CD8-positive, alpha-beta memory T cell (primary cell): ENCODE measurements at regions not wholly inside any gene's neighbourhood (a gene's known extent, or its start where the extent isn't known, plus 50 kb on each side); places are given as distances from the start of the nearest gene placed in this dataset.
"Not testable (repeated sequence)": the region's sequence is repeated elsewhere in the genome, so short reads cannot be mapped to it uniquely, and the experiment has no call there.

Experiments
- CTCF ChIA-PET: fragments of 350-600 bp; sonication (Branson Sonifier 250); formaldehyde crosslinking; loops from one replicate; lab custom pipeline; 2021; ENCODE audit warnings: antibody characterized with exemption; lab: Charles Lee
- POLR2A ChIA-PET: fragments of 350-600 bp; sonication (Branson Sonifier 250); formaldehyde crosslinking; loops from one replicate; lab custom pipeline; 2021; ENCODE audit warnings: antibody characterized with exemption; lab: Charles Lee
- DNase-seq, 5 donors: peaks; one replicate each; pipeline versions ENCODE4 v3.0.0 to v3.0.0-alpha.2; 2020 to 2022; ENCODE audit warnings: mixed read lengths in 1 of 5
- H3K27ac ChIP-seq: one replicate; pipeline ENCODE4 v1.7.0; 2013; ENCODE audit warnings: low read depth, mild to moderate bottlenecking, low read length, moderate library complexity
- H3K27me3 ChIP-seq: 2 replicates; pipeline ENCODE4 v1.7.0; 2013; ENCODE audit warnings: low read length, mild to moderate bottlenecking; ENCODE audit not compliant: insufficient read depth, poor library complexity, severe bottlenecking
- H3K36me3 ChIP-seq: 2 replicates; pipeline ENCODE4 v1.7.0; 2013; ENCODE audit warnings: mild to moderate bottlenecking, low read length, moderate library complexity; ENCODE audit not compliant: insufficient read depth
- H3K4me1 ChIP-seq: 2 replicates; pipeline ENCODE4 v1.7.0; 2013; ENCODE audit warnings: mild to moderate bottlenecking, low read length, moderate library complexity; ENCODE audit not compliant: insufficient read depth
- H3K4me3 ChIP-seq: 2 replicates; pipeline ENCODE4 v1.7.0; 2013; ENCODE audit warnings: mild to moderate bottlenecking, low read length
- H3K9me3 ChIP-seq: 2 replicates; pipeline ENCODE4 v1.7.0; 2013; ENCODE audit warnings: mild to moderate bottlenecking, low read length
- H3K27ac Mint-ChIP-seq, 8 donors: one replicate each; pipeline ENCODE4 v1.8.0; 2020 to 2021; ENCODE audit warnings: mixed read lengths in 8 of 8, mild to moderate bottlenecking in 6 of 8, inconsistent platforms in 3 of 8, moderate library complexity in 3 of 8
- H3K27me3 Mint-ChIP-seq, 2 donors: one replicate each; pipeline ENCODE4 v1.8.0; 2020 to 2021; ENCODE audit warnings: mixed read lengths in 2 of 2, mild to moderate bottlenecking in 1 of 2, moderate library complexity in 1 of 2
- H3K36me3 Mint-ChIP-seq, 3 donors: one replicate each; pipeline ENCODE4 v1.8.0; 2020 to 2021; ENCODE audit warnings: mixed read lengths in 3 of 3, inconsistent platforms in 1 of 3, mild to moderate bottlenecking in 1 of 3
- H3K4me1 Mint-ChIP-seq, 3 donors: one replicate each; pipeline ENCODE4 v1.8.0; 2020 to 2021; ENCODE audit warnings: mixed read lengths in 3 of 3, inconsistent platforms in 1 of 3, mild to moderate bottlenecking in 1 of 3
- H3K4me3 Mint-ChIP-seq, 7 donors: one replicate each; pipeline ENCODE4 v1.8.0; 2020 to 2021; ENCODE audit warnings: mixed read lengths in 7 of 7, mild to moderate bottlenecking in 6 of 7, moderate library complexity in 4 of 7, inconsistent platforms in 2 of 7
- H3K9me3 Mint-ChIP-seq, 5 donors: one replicate each; pipeline ENCODE4 v1.8.0; 2020 to 2022; ENCODE audit warnings: mixed read lengths in 5 of 5, mild to moderate bottlenecking in 3 of 5, moderate library complexity in 2 of 5, inconsistent platforms in 1 of 5

DNA sequence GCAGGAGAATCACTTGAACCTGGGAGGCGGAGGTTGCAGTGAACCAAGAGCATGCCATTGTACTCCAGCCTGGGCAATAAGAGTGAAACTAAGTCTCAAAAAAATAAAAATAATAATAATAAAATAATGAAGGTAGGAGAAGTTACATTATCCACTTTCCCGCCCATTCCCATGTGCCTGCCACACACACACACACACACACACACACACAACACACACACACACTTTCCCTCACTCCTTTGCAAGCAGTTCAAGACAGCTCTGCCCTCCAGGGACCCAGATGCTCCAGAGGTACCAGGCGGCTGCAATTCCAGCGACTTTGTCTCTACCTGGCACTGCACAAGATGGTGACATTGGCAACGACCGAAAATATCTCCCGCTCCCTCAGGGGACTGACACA, 224.8 kb upstream of the JARID2 start:
- no peaks in the 10 kb centered on the region for H3K27me3 ChIP-seq
- H3K4me1 ChIP-seq = peaks cover 6% of the 10 kb centered on the region
- no peak for DNase-seq
- H3K4me3 ChIP-seq = no peak overlapping the region
- Mint-ChIP-seq H3K4me3 (peak overlapping the region in 2 of 7 donors; percentile 24 to 32), H3K4me1 (peaks cover 15 to 19% (median 19%) of the 10 kb centered on the region in 3 donors), H3K36me3 (no peaks in the 10 kb centered on the region), H3K27me3 (peaks cover 5 to 23% of the 10 kb centered on the region in 2 donors), H3K27ac (no peak overlapping the region), H3K9me3 (no peaks in the 10 kb centered on the region)
- no peak overlapping the region for H3K27ac ChIP-seq
- H3K9me3 ChIP-seq = no peaks in the 10 kb centered on the region
- ChIA-PET CTCF (no interaction called here), POLR2A (no interaction called here)
- H3K36me3 ChIP-seq = no peaks in the 10 kb centered on the region

DNA sequence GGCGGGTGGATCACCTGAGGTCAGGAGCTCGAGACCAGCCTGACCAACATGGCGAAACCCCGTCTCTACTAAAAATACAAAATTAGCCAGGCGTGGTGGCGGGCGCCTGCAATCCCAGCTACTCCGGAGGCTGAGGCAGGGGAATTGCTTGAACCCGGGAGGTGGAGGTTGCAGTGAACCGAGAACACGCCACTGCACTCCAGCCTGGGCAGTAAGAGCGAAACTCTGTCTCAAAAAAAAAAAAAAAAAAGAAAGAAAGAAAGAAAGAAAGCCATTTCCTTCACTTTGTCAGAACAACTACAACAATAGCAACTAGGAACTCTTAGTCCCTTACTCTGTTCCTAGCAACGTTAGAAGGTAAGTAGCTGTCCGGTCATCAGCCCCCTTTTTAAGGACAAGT, 222.9 kb upstream of the JARID2 start:
- H3K27ac ChIP-seq, H3K9me3 Mint-ChIP-seq, H3K36me3 ChIP-seq, H3K9me3 ChIP-seq, H3K36me3 Mint-ChIP-seq, H3K4me3 ChIP-seq, H3K4me1 ChIP-seq, POLR2A ChIA-PET, DNase-seq, H3K27me3 ChIP-seq: not testable (repeated sequence)
- Mint-ChIP-seq H3K27ac (peak overlapping the region in 7 of 8 donors; percentile 37 to 89 (median 66)), H3K4me1 (peaks cover 15 to 19% (median 19%) of the 10 kb centered on the region in 3 donors), H3K27me3 (peaks cover 5 to 17% of the 10 kb centered on the region in 2 donors), H3K4me3 (peak overlapping the region; percentile 75 to 89 (median 81))
- CTCF ChIA-PET = interaction anchor here (1.0 kb wide), 1 partner anchor 44 kb away, joined by 3 read pairs; no protein-coding TSS in a partner anchor

DNA sequence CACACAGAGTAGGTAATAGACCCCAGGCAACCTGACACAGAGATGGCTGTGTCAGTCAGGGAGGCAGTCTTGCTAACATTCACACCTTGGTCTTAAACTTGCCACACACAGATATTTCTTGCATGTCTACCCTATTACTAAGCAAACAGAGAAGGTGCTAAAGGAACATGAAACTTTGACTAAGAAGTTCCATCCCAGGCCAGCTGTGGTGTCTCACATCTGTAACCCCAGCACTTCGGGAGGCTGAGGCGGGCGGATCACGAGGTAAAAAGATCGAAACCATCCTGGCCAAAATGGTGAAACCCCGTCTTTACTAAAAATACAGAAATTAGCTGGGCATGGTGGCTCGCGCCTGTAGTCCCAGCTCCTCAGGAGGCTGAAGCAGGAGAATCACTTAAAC, 222.4 kb upstream of the JARID2 start:
- Mint-ChIP-seq H3K4me1 (peaks cover 15 to 19% (median 18%) of the 10 kb centered on the region in 3 donors), H3K9me3 (no peaks in the 10 kb centered on the region), H3K4me3 (peak overlapping the region; percentile 75 to 89 (median 81)), H3K27ac (peak overlapping the region in 6 of 8 donors; percentile 44 to 89 (median 68)), H3K27me3 (peaks cover 6 to 17% of the 10 kb centered on the region in 2 donors), H3K36me3 (no peaks in the 10 kb centered on the region)
- H3K27me3 ChIP-seq = no peaks in the 10 kb centered on the region
- DNase-seq = peak in 4 of 5 donors; percentile 7 to 59 (median 26)
- H3K9me3 ChIP-seq = no peaks in the 10 kb centered on the region
- ChIA-PET POLR2A (no interaction called here), CTCF (interaction anchor here (1.0 kb wide), 1 partner anchor 44 kb away, joined by 3 read pairs; no protein-coding TSS in a partner anchor)
- no peak overlapping the region for H3K4me3 ChIP-seq
- H3K27ac ChIP-seq = no peak overlapping the region
- H3K36me3 ChIP-seq = no peaks in the 10 kb centered on the region
- H3K4me1 ChIP-seq = peaks cover 6% of the 10 kb centered on the region

DNA sequence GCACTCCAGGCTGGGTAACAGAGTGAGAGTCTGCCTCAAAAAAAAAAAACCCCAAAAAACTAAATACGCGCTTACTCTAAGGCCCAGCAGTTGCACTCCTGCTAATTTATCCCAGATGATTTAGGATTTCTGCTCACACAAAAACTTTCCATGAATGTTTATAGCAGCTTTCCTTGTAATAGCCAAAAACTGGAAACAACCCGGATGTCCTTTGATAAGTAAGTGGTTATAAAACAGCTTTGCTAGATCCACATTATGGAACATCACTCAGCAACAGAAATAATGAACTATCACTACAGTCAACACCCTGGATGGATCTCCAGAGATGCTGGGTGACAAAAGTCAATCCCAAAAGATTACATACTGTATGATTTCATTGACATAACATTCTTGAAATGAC, 220.4 kb upstream of the JARID2 start:
- Mint-ChIP-seq H3K9me3 (peaks cover 0 to 1% (median 0%) of the 10 kb centered on the region in 5 donors), H3K4me1 (peaks cover 15 to 19% (median 15%) of the 10 kb centered on the region in 3 donors), H3K27me3 (peaks cover 7 to 12% of the 10 kb centered on the region in 2 donors), H3K36me3 (no peaks in the 10 kb centered on the region), H3K27ac (no peak overlapping the region), H3K4me3 (no peak overlapping the region)
- CTCF ChIA-PET = no interaction called here
- H3K4me1 ChIP-seq = peaks cover 6% of the 10 kb centered on the region
- no peak for DNase-seq
- no peaks in the 10 kb centered on the region for H3K36me3 ChIP-seq
- no peak overlapping the region for H3K4me3 ChIP-seq
- H3K9me3 ChIP-seq = no peaks in the 10 kb centered on the region
- no peaks in the 10 kb centered on the region for H3K27me3 ChIP-seq
- POLR2A ChIA-PET = no interaction called here
- H3K27ac ChIP-seq = no peak overlapping the region

DNA sequence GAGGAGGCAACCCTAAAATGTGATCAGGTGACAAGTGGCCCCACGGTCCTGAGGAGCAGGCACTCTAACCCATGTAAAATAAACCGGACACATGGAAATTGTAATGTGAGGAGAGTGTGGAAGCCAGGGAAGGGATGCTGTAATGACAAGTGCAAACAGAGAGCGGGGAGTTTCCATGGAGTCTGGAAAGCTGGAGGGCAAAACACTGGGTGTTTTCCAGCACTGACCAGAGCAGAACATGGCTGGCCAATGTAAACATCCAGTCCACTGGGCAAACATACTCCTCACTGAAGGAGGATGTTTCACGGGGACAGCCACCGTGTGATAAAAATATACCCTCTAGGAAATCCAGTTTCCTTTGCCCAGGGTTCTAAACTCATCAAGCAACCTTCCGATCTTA, 219.0 kb upstream of the JARID2 start:
- no peaks in the 10 kb centered on the region for H3K36me3 Mint-ChIP-seq
- DNase-seq = no peak
- H3K27me3 Mint-ChIP-seq = peaks cover 3 to 4% of the 10 kb centered on the region in 2 donors
- no peaks in the 10 kb centered on the region for H3K36me3 ChIP-seq
- H3K27me3 ChIP-seq = no peaks in the 10 kb centered on the region
- H3K27ac Mint-ChIP-seq = peak overlapping the region in 1 of 8 donors; percentile 79
- no peak overlapping the region for H3K27ac ChIP-seq
- POLR2A ChIA-PET = no interaction called here
- no peaks in the 10 kb centered on the region for H3K9me3 ChIP-seq
- H3K9me3 Mint-ChIP-seq = peaks cover 0 to 1% (median 0%) of the 10 kb centered on the region in 5 donors
- no peak overlapping the region for H3K4me3 ChIP-seq
- peaks cover 5% of the 10 kb centered on the region for H3K4me1 ChIP-seq
- CTCF ChIA-PET = no interaction called here
- no peak overlapping the region for H3K4me3 Mint-ChIP-seq
- peaks cover 13 to 15% (median 15%) of the 10 kb centered on the region in 3 donors for H3K4me1 Mint-ChIP-seq

DNA sequence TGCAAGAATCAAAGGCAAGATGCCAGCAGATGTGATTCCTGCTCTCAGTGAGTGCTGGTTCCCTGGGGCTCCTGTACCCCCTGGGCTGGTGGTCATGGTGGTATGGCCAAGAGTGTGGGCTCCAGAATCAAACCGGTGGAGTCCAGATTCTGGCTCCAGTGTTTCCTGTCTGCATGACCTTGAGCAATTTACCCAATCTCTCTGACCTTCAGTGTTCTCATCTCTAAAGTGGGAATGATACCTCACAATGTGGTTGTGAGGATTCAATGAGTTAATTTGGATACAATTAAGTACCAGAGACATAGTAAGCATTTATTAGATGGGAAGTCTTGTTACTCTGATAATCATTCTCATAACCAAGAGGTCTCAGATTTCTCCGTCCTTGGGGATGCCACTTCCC, 218.4 kb upstream of the JARID2 start:
- Mint-ChIP-seq H3K27me3 (peaks cover 0 to 4% of the 10 kb centered on the region in 2 donors), H3K36me3 (no peaks in the 10 kb centered on the region), H3K9me3 (peaks cover 0 to 1% (median 0%) of the 10 kb centered on the region in 5 donors), H3K27ac (no peak overlapping the region), H3K4me3 (no peak overlapping the region), H3K4me1 (peaks cover 8 to 16% (median 10%) of the 10 kb centered on the region in 3 donors)
- no peaks in the 10 kb centered on the region for H3K4me1 ChIP-seq
- H3K27me3 ChIP-seq = no peaks in the 10 kb centered on the region
- no peak overlapping the region for H3K27ac ChIP-seq
- ChIA-PET CTCF (no interaction called here), POLR2A (no interaction called here)
- DNase-seq = no peak
- H3K4me3 ChIP-seq = no peak overlapping the region
- no peaks in the 10 kb centered on the region for H3K9me3 ChIP-seq
- H3K36me3 ChIP-seq = no peaks in the 10 kb centered on the region

DNA sequence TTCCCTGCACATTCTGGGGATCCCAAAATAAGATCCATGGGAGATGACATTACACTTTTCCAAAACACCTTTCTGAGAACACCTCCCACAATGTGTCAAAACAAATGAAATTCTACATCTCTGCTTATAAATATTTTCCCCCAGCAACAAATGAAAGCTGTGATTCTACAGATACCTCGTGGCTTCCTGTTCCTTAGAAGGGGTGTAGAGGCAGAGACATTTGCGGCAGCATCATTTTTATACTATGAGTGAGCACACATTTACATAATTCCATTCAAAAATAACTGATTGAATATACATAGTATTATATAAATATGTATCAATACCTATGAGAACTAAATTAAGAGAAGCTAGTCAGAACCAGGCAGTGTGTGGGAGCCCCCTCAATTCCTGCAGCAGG, 213.9 kb upstream of the JARID2 start:
- Histone ChIP-seq H3K4me3 (no peak overlapping the region), H3K4me1 (no peaks in the 10 kb centered on the region), H3K27ac (no peak overlapping the region), H3K36me3 (no peaks in the 10 kb centered on the region), H3K27me3 (no peaks in the 10 kb centered on the region), H3K9me3 (no peaks in the 10 kb centered on the region)
- CTCF ChIA-PET = no interaction called here
- Mint-ChIP-seq H3K27ac (no peak overlapping the region), H3K36me3 (no peaks in the 10 kb centered on the region), H3K27me3 (peaks cover 0 to 4% of the 10 kb centered on the region in 2 donors), H3K9me3 (peaks cover 0 to 1% (median 0%) of the 10 kb centered on the region in 5 donors), H3K4me1 (peaks cover 0 to 22% (median 4%) of the 10 kb centered on the region in 3 donors), H3K4me3 (no peak overlapping the region)
- POLR2A ChIA-PET = no interaction called here
- no peak for DNase-seq

DNA sequence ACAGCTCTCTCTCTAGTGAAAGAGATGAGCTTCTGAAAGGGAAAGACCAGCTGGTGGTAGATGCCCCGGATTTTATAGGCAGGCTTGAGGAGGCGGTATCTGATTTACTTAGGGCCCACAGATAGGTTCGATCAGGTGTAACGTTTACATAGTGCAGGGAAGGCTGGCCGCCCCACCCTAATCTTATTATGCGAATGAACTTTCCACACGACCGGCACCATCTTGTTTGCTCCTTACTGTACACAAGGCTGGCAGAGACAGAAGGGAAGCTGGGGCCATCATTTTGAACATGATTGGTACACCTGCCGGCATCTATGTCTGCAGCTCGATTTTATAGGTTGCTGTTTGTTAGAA, 212.0 kb upstream of the JARID2 start:
- Mint-ChIP-seq H3K4me1 (peaks cover 0 to 22% (median 4%) of the 10 kb centered on the region in 3 donors), H3K4me3 (no peak overlapping the region), H3K36me3 (no peaks in the 10 kb centered on the region), H3K27me3 (peaks cover 0 to 3% of the 10 kb centered on the region in 2 donors), H3K9me3 (peaks cover 0 to 1% (median 0%) of the 10 kb centered on the region in 5 donors), H3K27ac (no peak overlapping the region)
- no peak overlapping the region for H3K27ac ChIP-seq
- CTCF ChIA-PET = no interaction called here
- H3K4me1 ChIP-seq = no peaks in the 10 kb centered on the region
- no peaks in the 10 kb centered on the region for H3K36me3 ChIP-seq
- POLR2A ChIA-PET = no interaction called here
- H3K4me3 ChIP-seq = no peak overlapping the region
- H3K27me3 ChIP-seq = no peaks in the 10 kb centered on the region
- H3K9me3 ChIP-seq = no peaks in the 10 kb centered on the region
- DNase-seq = no peak
